Peyer's patch (tissue), 4 donors: ENCODE measurements at regions not wholly inside any gene's neighbourhood (a gene's known extent, or its start where the extent isn't known, plus 50 kb on each side); places are given as distances from the start of the nearest gene placed in this dataset.

Experiments used
- DNase-seq, 3 donors: peaks; one replicate each; pipeline ENCODE4 v3.0.0-alpha.2; 2017 to 2019
- H3K27ac ChIP-seq, 4 donors: fragments of 200-600 bp; sonication (generic); one replicate each; pipeline ENCODE4 v1.5.1; 2016 to 2019
- H3K27me3 ChIP-seq, 2 donors: fragments of 200-600 bp; sonication (generic); one replicate each; pipeline ENCODE4 v1.5.1; 2019
- H3K36me3 ChIP-seq, 3 donors: fragments of 200-600 bp; sonication (generic); one replicate each; pipeline ENCODE4 v1.5.1; 2016 to 2019
- H3K4me1 ChIP-seq, 4 donors: fragments of 200-600 bp; sonication (generic); one replicate each; pipeline ENCODE4 v1.5.1; 2016 to 2019
- H3K4me3 ChIP-seq, 4 donors: fragments of 200-600 bp; sonication (generic); 1 replicate in 3 of 4; 2 replicates in 1 of 4; pipeline ENCODE4 v1.5.1; 2016 to 2019; ENCODE audit warnings: mild to moderate bottlenecking in 1 of 4
- H3K9me3 ChIP-seq, 4 donors: fragments of 200-600 bp; sonication (generic); one replicate each; pipeline ENCODE4 v1.5.1; 2016 to 2019; ENCODE audit warnings: mild to moderate bottlenecking in 1 of 4
- POLR2A ChIP-seq, 2 donors: fragments of 450-650 bp; IDR thresholded peaks; one replicate each; pipeline ENCODE4 v1.5.1; 2017; ENCODE audit warnings: antibody characterized with exemption in 2 of 2, mild to moderate bottlenecking in 2 of 2, moderate library complexity in 2 of 2
- TF ChIP-seq, protein P1 (sequence below), 6 experiments: fragments of 450-650 bp in 4 of 6; fragments of 200-600 bp in 2 of 6; sonication (generic) in 1 of 6; IDR thresholded peaks; one replicate each; pipeline ENCODE4 v1.5.1; 2017 to 2019; ENCODE audit warnings: antibody characterized with exemption in 6 of 6, mild to moderate bottlenecking in 3 of 6, moderate library complexity in 1 of 6

DNA sequence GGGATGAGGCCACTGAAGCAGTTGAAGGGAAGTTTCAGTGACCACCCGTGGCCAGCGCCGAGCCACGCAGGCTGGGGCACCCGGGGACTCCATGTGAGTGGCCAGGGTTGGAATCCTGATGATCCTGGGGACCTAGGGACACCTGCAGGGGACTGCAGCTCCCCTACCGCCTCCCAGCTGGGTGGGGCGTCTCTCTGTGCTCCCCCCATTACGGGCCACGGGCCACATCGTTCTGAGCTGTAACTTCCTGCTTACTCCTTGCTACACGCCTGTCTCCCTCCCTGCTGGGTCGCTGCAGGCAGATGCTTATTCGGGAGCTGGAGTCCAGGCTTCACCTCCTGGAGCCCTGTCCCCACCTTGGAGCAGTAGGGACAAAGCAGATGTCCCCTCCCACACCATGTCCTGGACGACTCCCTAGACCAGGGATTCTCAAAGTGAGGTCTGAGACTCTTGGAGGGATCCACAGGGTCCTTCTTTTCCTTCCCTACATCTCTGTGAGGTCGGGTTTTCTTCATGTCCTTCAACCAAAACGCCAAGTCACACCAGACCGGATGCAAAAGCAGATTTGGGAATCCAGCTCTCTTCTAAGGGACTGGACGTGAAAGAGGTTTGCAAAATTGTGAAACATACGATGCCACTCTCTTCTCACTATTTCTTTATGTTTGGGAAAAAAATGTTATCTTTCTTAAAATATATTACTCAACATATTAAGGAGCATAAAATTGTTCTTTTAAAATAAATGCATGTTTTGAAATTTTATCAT is 85.9 kb upstream of the NCOR2 start:
- no peak overlapping the region for H3K27ac ChIP-seq

DNA sequence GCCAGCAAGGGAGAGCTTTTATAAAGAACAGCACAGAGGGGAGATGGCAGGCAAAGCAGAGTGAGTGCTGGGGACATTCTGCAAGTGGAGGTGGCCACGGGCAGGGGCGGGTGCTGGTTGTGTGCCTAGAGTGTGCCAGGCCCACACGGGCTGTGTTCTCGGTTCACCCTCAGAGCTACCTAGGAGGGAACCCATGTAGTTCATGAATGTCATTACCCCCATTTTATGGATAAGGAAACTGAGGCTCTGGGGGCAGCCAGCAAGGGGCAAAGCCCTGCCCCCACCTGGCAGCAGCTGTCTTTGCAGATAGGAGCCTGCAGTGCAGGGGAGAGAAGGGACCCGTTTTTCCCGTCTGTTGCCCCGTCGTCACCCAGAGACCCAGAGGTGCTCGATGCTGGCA is 85.2 kb upstream of the NCOR2 start:
- peaks cover 0 to 19% (median 0%) of the 10 kb centered on the region in 4 donors for H3K4me1 ChIP-seq
- H3K27ac ChIP-seq, result no peak overlapping the region
- TF ChIP-seq, protein P1, sequence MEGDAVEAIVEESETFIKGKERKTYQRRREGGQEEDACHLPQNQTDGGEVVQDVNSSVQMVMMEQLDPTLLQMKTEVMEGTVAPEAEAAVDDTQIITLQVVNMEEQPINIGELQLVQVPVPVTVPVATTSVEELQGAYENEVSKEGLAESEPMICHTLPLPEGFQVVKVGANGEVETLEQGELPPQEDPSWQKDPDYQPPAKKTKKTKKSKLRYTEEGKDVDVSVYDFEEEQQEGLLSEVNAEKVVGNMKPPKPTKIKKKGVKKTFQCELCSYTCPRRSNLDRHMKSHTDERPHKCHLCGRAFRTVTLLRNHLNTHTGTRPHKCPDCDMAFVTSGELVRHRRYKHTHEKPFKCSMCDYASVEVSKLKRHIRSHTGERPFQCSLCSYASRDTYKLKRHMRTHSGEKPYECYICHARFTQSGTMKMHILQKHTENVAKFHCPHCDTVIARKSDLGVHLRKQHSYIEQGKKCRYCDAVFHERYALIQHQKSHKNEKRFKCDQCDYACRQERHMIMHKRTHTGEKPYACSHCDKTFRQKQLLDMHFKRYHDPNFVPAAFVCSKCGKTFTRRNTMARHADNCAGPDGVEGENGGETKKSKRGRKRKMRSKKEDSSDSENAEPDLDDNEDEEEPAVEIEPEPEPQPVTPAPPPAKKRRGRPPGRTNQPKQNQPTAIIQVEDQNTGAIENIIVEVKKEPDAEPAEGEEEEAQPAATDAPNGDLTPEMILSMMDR (IDR thresholded peaks at IDR 0.05), result no peak
- no peak for TF ChIP-seq POLR2A (IDR thresholded peaks at IDR 0.05)
- no peaks in the 10 kb centered on the region for H3K27me3 ChIP-seq
- no peaks in the 10 kb centered on the region for H3K36me3 ChIP-seq
- no peak for DNase-seq
- no peak overlapping the region for H3K4me3 ChIP-seq
- peaks cover 0 to 5% (median 2%) of the 10 kb centered on the region in 4 donors for H3K9me3 ChIP-seq

More for the DNA sequence above, 85.9 kb upstream of the NCOR2 start:
- Histone ChIP-seq H3K9me3 (peaks cover 0 to 5% (median 2%) of the 10 kb centered on the region in 4 donors), H3K4me3 (no peak overlapping the region), H3K36me3 (no peaks in the 10 kb centered on the region), H3K27me3 (no peaks in the 10 kb centered on the region), H3K4me1 (peaks cover 0 to 19% (median 0%) of the 10 kb centered on the region in 4 donors)
- TF ChIP-seq, protein P1 (IDR thresholded peaks at IDR 0.05), result no peak
- TF ChIP-seq POLR2A (IDR thresholded peaks at IDR 0.05), result no peak
- no peak for DNase-seq

DNA sequence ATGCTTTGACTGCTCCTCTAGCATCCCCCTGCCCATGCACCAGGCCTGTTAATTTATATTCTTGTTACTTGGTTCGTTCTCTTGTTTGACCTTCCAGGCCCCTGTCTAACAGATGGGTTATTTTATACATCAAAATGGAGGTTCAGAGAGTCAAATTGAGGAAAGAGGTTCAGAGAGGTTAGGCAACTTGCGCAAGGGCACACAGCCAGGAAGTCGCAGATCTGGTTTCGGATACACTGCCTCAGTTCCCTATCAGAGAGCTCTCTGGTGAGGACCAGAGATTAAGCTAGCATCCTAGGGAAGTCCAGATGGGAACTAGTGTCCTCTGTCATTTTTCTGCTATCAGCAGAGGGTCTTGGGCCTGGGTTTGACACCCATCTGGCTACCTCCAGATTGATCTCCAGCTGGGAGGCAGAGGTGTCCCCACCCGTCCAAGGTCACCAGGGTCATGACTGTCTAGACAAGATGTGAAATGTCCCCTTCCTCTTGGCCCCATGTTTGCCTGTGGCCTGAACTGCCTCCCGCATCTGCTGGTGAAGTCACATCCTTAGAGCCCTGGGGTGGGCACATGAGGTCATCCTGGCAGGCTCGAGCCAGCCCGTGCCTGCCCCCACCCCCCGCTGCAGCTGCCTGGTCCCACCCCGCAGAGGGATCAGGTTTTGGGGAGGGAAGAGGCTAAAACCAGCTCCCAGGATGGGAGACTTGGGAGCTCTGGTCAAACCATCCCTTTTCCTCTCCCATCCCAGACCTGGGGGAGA is 84.3 kb upstream of the NCOR2 start:
- no peak overlapping the region for H3K27ac ChIP-seq
- H3K36me3 ChIP-seq, result no peaks in the 10 kb centered on the region
- H3K4me3 ChIP-seq, result no peak overlapping the region
- H3K4me1 ChIP-seq, result peaks cover 0 to 19% (median 0%) of the 10 kb centered on the region in 4 donors
- no peaks in the 10 kb centered on the region for H3K27me3 ChIP-seq
- peaks cover 0 to 5% (median 2%) of the 10 kb centered on the region in 4 donors for H3K9me3 ChIP-seq
- DNase-seq, result no peak
- TF ChIP-seq, protein P1 (IDR thresholded peaks at IDR 0.05), result no peak
- TF ChIP-seq POLR2A (IDR thresholded peaks at IDR 0.05), result no peak

DNA sequence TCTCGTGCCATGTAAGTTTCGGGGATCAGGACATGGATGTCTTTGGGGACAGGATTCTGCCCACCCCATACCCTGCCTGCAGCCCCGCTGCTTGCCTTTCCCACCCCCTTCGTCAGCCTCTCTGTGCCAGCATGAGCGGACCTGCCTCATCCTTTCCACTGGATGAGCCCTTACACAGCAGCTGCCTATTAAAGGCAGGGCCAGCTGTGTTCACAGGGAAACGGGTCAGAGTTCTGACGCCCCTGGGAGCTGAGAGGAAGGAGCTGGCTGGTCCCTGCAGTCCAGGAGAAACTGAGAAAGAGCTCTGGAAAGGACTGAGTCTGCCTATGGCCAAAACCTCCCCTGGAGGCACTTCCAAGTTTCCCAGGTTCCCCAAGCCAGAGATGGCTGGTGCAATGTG is 83.5 kb upstream of the NCOR2 start:
- DNase-seq, result no peak
- H3K27ac ChIP-seq, result no peak overlapping the region
- peaks cover 0 to 16% (median 0%) of the 10 kb centered on the region in 4 donors for H3K4me1 ChIP-seq
- TF ChIP-seq, protein P1 (IDR thresholded peaks at IDR 0.05), result no peak
- no peak for TF ChIP-seq POLR2A (IDR thresholded peaks at IDR 0.05)
- H3K36me3 ChIP-seq, result no peaks in the 10 kb centered on the region
- no peaks in the 10 kb centered on the region for H3K27me3 ChIP-seq
- H3K4me3 ChIP-seq, result no peak overlapping the region
- H3K9me3 ChIP-seq, result peaks cover 0 to 5% (median 2%) of the 10 kb centered on the region in 4 donors

DNA sequence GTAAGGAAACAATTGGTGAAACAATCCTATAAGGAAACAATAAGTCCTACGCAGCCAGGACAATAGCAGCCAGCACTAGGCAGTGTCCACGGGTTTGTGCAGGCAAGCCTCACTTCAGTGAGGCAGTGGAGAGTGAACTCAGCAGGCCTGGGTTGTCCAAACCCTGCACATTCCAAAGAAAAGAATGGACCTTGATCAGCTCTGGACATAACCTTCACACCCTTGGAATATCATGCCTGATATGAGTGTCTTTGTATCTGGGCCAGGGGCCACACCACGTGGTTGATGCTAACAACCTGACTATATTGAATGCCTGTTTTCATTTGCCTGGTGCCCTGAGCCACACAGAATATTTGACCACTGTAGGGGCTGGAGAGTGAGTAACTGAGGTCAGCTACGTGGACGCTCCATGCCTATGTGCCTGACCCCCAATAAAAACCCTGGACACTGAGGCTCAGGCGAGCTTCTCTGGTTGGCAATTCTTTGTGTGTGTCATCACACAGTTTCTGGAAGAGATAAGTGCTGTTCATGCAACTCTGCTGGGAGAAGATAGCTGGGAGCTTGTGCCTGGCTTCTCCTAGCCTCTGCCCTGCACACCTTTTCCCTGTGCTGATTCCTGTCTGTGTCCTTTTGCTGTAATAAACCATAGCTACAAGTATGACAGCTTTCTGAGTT is 81.4 kb upstream of the NCOR2 start:
- Histone ChIP-seq H3K27me3 (no peaks in the 10 kb centered on the region), H3K4me1 (peaks cover 0 to 5% (median 0%) of the 10 kb centered on the region in 4 donors), H3K9me3 (peaks cover 0 to 5% (median 2%) of the 10 kb centered on the region in 4 donors), H3K4me3 (no peak overlapping the region), H3K36me3 (no peaks in the 10 kb centered on the region), H3K27ac (no peak overlapping the region)
- TF ChIP-seq POLR2A (IDR thresholded peaks at IDR 0.05), result no peak
- TF ChIP-seq, protein P1 (IDR thresholded peaks at IDR 0.05), result no peak
- no peak for DNase-seq
